IPS-15b (cell line): ENCODE measurements at regions not wholly inside any gene's neighbourhood (a gene's known extent, or its start where the extent isn't known, plus 50 kb on each side); places are given as distances from the start of the nearest gene placed in this dataset.

Experiments used
- H3K27me3 ChIP-seq: one replicate; pipeline ENCODE4 v1.6.1; 2013; ENCODE audit warnings: low read length; ENCODE audit not compliant: control insufficient read depth, insufficient read depth
- H3K36me3 ChIP-seq: one replicate; pipeline ENCODE4 v1.6.1; 2013; ENCODE audit warnings: low read length; ENCODE audit not compliant: control insufficient read depth, insufficient read depth
- H3K4me1 ChIP-seq: one replicate; pipeline ENCODE4 v1.6.1; 2013; ENCODE audit warnings: mild to moderate bottlenecking, low read length; ENCODE audit not compliant: control insufficient read depth, insufficient read depth
- H3K4me3 ChIP-seq: one replicate; pipeline ENCODE4 v1.5.1; 2013; ENCODE audit warnings: low read depth, low read length
- H3K9ac ChIP-seq: one replicate; pipeline ENCODE4 v1.6.1; 2013; ENCODE audit warnings: low read depth, mild to moderate bottlenecking, low read length
- H3K9me3 ChIP-seq: one replicate; pipeline ENCODE4 v1.6.1; 2013; ENCODE audit warnings: mild to moderate bottlenecking, low read length; ENCODE audit not compliant: control insufficient read depth, insufficient read depth

DNA sequence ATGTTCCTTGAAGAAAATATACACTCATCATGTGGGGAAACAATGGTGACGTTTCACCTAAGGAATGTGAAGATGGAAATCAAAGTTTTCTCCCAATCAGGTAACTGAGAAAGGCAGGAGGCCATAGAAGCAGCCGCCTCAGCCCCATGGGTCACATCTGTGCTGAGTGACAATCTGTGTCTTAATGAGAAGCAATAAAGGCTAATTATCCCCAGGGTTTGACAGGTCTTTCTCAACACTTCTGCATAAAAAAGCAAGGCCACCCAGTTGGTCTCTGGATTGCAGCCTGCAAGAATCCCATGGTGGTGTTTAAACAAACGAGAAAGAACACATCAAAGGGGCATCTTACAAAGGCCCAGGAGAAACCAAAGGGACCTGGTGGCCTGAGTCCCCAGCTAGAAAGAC is 91.1 kb upstream of the TNS3 start:
- Histone ChIP-seq H3K27me3 (no peaks in the 10 kb centered on the region), H3K4me1 (peaks cover 13% of the 10 kb centered on the region), H3K9ac (no peak overlapping the region), H3K4me3 (no peak overlapping the region), H3K9me3 (no peaks in the 10 kb centered on the region), H3K36me3 (no peaks in the 10 kb centered on the region)

DNA sequence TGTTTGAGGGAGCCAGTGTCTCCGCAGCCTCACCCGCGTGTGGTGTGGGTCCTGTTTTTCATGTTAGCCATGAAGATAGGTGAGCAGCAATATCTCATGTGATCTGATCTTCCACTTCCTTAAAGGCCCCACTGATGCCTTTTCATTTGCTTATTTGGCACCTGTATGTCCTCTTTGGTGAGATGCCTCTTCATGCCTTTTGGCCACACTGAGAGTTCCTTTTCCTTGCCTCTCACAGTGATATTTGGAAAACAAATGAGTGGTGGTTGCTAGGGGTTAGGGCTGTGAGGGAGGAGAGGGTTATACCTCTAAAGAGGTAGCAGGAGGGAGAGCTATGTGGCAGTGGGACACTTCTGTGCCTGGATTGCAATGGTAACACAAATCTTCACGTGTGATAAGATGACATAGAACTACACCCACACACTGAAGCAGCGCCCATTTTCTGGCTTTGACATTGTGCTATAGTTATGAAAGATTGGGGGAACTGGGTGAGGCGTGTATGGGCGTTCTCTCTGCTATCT is 90.4 kb upstream of the TNS3 start:
- H3K9me3 ChIP-seq: no peaks in the 10 kb centered on the region
- H3K36me3 ChIP-seq: no peaks in the 10 kb centered on the region
- peaks cover 10% of the 10 kb centered on the region for H3K4me1 ChIP-seq
- no peak overlapping the region for H3K9ac ChIP-seq
- no peak overlapping the region for H3K4me3 ChIP-seq
- H3K27me3 ChIP-seq: no peaks in the 10 kb centered on the region

GRCh38 chr7:47671358-47671757 is 89.4 kb upstream of the TNS3 start:
- peaks cover 10% of the 10 kb centered on the region for H3K4me1 ChIP-seq

GRCh38 chr7:47670729-47671128 is 88.8 kb upstream of the TNS3 start:
- no peak overlapping the region for H3K4me3 ChIP-seq
- H3K4me1 ChIP-seq: peaks cover 10% of the 10 kb centered on the region
- H3K36me3 ChIP-seq: no peaks in the 10 kb centered on the region

More at GRCh38 chr7:47671358-47671757, 89.4 kb upstream of the TNS3 start:
- H3K36me3 ChIP-seq: no peaks in the 10 kb centered on the region
- no peak overlapping the region for H3K9ac ChIP-seq
- H3K9me3 ChIP-seq: no peaks in the 10 kb centered on the region
- no peak overlapping the region for H3K4me3 ChIP-seq
- H3K27me3 ChIP-seq: no peaks in the 10 kb centered on the region

GRCh38 chr7:47669901-47670384 is 88.0 kb upstream of the TNS3 start:
- no peaks in the 10 kb centered on the region for H3K27me3 ChIP-seq
- H3K4me3 ChIP-seq: no peak overlapping the region
- H3K9me3 ChIP-seq: no peaks in the 10 kb centered on the region
- H3K36me3 ChIP-seq: no peaks in the 10 kb centered on the region
- H3K4me1 ChIP-seq: peaks cover 10% of the 10 kb centered on the region
- H3K9ac ChIP-seq: no peak overlapping the region

More at GRCh38 chr7:47670729-47671128, 88.8 kb upstream of the TNS3 start:
- no peaks in the 10 kb centered on the region for H3K9me3 ChIP-seq
- H3K9ac ChIP-seq: no peak overlapping the region
- no peaks in the 10 kb centered on the region for H3K27me3 ChIP-seq

- peaks cover 10% of the 10 kb centered on the region for H3K4me1 ChIP-seq
- H3K9me3 ChIP-seq: no peaks in the 10 kb centered on the region
- H3K9ac ChIP-seq: no peak overlapping the region
- H3K27me3 ChIP-seq: no peaks in the 10 kb centered on the region
- H3K36me3 ChIP-seq: no peaks in the 10 kb centered on the region
- H3K4me3 ChIP-seq: no peak overlapping the region
Measured at GRCh38 chr7:47669178-47669891, 87.4 kb upstream of the TNS3 start.

DNA sequence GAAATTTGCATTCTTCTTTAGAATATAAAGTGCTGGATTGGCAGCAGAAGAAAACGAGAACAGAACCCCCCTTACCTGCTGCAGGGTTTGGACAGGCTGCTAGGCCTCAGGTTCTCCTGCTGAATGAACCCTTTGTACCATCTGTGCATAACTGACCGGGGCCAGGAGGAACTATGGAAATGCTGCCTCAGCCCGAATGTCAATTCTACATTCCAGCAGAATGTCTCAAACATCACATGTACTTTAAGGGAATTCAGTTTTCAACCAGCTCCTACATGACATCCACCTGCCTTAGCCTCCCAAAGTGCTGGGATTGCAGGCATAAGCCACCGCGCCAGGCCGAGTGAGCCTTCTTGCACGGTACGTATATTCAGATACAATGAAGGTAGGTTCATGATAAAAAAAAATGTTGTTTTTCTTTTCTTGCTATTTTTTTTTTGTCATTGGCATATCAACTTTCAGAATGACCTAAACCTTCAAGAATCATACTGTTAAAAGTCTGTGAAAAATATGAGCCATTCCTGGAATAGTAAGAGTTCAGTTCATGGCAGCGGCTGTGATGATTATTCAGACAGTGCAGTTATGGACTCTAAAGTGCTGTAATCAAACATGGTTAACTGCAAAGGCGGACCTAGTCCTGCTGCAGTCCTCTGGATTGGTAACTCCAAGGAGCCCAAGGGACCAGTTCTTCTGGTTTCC is 84.4 kb upstream of the TNS3 start:
- no peaks in the 10 kb centered on the region for H3K9me3 ChIP-seq
- H3K27me3 ChIP-seq: no peaks in the 10 kb centered on the region
- H3K36me3 ChIP-seq: no peaks in the 10 kb centered on the region
- no peak overlapping the region for H3K9ac ChIP-seq
- no peak overlapping the region for H3K4me3 ChIP-seq
- peaks cover 2% of the 10 kb centered on the region for H3K4me1 ChIP-seq

DNA sequence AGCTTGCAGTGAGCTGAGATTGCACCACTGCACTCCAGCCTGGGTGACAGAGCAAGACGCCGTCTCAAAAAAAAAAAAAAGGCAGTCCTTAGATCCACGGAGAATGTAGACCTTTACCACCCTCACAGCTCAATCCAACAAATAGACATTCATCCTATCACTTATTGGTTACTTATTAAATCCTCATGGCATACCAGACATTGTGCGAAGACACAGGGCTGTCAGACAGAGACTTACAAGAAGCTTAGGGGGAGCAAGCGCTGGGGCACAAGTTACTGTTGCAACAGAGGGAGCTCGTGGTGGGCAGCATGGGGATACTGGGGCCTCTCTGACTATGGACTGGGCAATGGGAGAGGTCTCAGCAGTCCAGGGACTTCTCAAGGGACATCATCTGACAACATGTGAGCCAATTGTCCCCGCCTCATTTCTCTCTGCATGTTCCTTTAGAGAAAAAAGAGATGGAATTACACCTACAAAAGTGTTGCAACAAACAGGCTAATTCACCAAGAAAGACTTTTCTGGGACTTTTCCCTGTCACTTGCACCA is 82.8 kb upstream of the TNS3 start:
- Histone ChIP-seq H3K9ac (no peak overlapping the region), H3K27me3 (no peaks in the 10 kb centered on the region), H3K4me1 (peaks cover 4% of the 10 kb centered on the region), H3K4me3 (no peak overlapping the region), H3K36me3 (no peaks in the 10 kb centered on the region), H3K9me3 (no peaks in the 10 kb centered on the region)

GRCh38 chr7:47663851-47664250 is 81.9 kb upstream of the TNS3 start:
- Histone ChIP-seq H3K4me1 (peaks cover 4% of the 10 kb centered on the region), H3K9ac (no peak overlapping the region), H3K36me3 (no peaks in the 10 kb centered on the region), H3K27me3 (no peaks in the 10 kb centered on the region), H3K4me3 (no peak overlapping the region), H3K9me3 (no peaks in the 10 kb centered on the region)

DNA sequence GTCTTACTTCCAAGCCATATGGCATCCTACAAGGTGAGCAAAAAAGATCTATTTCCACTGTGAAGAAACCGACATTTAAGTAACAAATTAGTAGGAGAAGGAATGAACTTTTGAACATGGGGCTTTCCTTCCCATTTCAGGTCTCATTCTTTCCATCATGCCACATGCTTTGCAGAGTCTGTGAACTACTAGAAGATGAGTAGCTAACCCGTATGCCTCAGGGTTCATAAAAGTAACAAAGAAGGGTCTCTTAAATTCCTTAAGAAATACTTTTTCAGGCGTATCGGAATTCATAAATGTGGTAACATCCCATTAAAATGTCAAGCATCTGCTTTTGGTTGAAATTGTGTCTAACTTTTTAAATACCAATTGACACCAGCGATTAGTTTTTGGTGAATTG is 81.3 kb upstream of the TNS3 start:
- Histone ChIP-seq H3K9me3 (no peaks in the 10 kb centered on the region), H3K9ac (no peak overlapping the region), H3K4me3 (no peak overlapping the region), H3K27me3 (no peaks in the 10 kb centered on the region), H3K36me3 (no peaks in the 10 kb centered on the region), H3K4me1 (peaks cover 4% of the 10 kb centered on the region)

DNA sequence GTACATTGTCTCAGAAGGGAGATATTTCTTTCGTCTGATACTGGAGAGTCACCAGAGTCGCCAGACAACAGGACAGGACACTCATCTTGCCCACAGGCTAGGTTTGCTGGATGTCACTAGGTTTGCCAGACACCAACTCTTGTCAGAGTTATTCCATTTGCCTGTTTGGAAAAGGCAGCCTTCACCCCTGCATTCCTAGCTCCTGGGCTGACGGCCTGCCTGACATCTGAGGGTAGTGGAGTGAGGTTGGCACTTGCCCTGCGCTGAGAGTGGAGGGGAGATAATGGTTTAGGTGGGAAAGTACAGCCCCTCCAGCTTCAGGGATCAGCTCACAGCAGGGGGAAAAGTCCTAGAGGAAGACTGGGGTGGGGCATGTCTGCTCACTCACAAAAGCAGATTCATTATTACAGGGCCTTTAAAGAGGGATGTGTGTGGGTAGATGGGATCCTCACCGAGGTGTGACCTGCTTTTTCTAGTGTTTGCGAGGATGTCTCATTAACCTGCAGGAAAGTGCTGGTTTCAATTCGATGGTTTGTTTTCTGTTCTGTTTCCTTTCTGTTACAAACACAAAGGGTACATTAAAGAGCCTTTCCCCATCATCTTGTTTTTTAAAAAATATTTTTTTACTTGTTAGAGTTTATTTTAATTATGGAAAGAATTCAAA is 79.3 kb upstream of the TNS3 start:
- H3K4me1 ChIP-seq: peaks cover 4% of the 10 kb centered on the region
- no peak overlapping the region for H3K4me3 ChIP-seq
- no peaks in the 10 kb centered on the region for H3K9me3 ChIP-seq
- no peaks in the 10 kb centered on the region for H3K27me3 ChIP-seq
- H3K9ac ChIP-seq: no peak overlapping the region
- no peaks in the 10 kb centered on the region for H3K36me3 ChIP-seq
